HFF-Myc (cell line): ENCODE measurements at regions not wholly inside any gene's neighbourhood (a gene's known extent, or its start where the extent isn't known, plus 50 kb on each side); places are given as distances from the start of the nearest gene placed in this dataset.

Experiments used
- DNase-seq: peaks from one replicate; pipeline ENCODE4 v3.0.0-alpha.2; 2011; ENCODE audit warnings: low read depth; ENCODE audit errors: extremely low read depth
- H3K4me3 ChIP-seq: replicated peaks from 2 replicates; pipeline ENCODE4 v1.5.1; 2011; ENCODE audit warnings: low read depth, mild to moderate bottlenecking, control low read depth, low read length
- CTCF ChIP-seq: IDR thresholded peaks from 2 replicates; pipeline ENCODE4 v1.5.1; 2012; ENCODE audit warnings: mild to moderate bottlenecking, low read depth, low read length, control low read depth; ENCODE audit errors: missing control alignments

GRCh38 chr3:152173627-152174026 is 95.1 kb upstream of the MBNL1 start:
- no peak for DNase-seq
- no peak for TF ChIP-seq CTCF
- no peak overlapping the region for H3K4me3 ChIP-seq

- H3K4me3 ChIP-seq, result no peak overlapping the region
Observed at GRCh38 chr3:152174876-152175527, 93.7 kb upstream of the MBNL1 start.

GRCh38 chr3:152175528-152175889 is 93.2 kb upstream of the MBNL1 start:
- no peak for TF ChIP-seq CTCF
- DNase-seq, result no peak
- no peak overlapping the region for H3K4me3 ChIP-seq

More at GRCh38 chr3:152174876-152175527, 93.7 kb upstream of the MBNL1 start:
- TF ChIP-seq CTCF, result no peak
- DNase-seq, result no peak

- no peak for TF ChIP-seq CTCF
- no peak overlapping the region for H3K4me3 ChIP-seq
- no peak for DNase-seq
Observed at GRCh38 chr3:152176241-152176640, 92.5 kb upstream of the MBNL1 start.

GRCh38 chr3:152176998-152177397 is 91.7 kb upstream of the MBNL1 start:
- H3K4me3 ChIP-seq, result no peak overlapping the region
- TF ChIP-seq CTCF, result no peak
- DNase-seq, result no peak

GRCh38 chr3:152177757-152178156 is 91.0 kb upstream of the MBNL1 start:
- no peak for TF ChIP-seq CTCF
- no peak for DNase-seq
- H3K4me3 ChIP-seq, result no peak overlapping the region

GRCh38 chr3:152183473-152183872 is 85.3 kb upstream of the MBNL1 start:
- H3K4me3 ChIP-seq, result no peak overlapping the region
- peak; percentile 41 for TF ChIP-seq CTCF
- DNase-seq, result no peak
